GM12891 (cell line): ENCODE measurements at regions not wholly inside any gene's neighbourhood (a gene's known extent, or its start where the extent isn't known, plus 50 kb on each side); places are given as distances from the start of the nearest gene placed in this dataset.

ENCODE experiments used
- DNase-seq: peaks from one replicate; pipeline ENCODE4 v3.0.0; 2011; ENCODE audit warnings: low spot score; ENCODE audit not compliant: insufficient read length
- FAIRE-seq: peaks from 2 replicates; lab custom pipeline; 2011; peaks lifted over from hg19 to GRCh38; lab: Jason Lieb, UNC
- PAX5 ChIP-seq: IDR thresholded peaks from 2 replicates; pipeline ENCODE4 v1.6.1; 2011; ENCODE audit warnings: low read length, moderate library complexity, mild to moderate bottlenecking; ENCODE audit not compliant: insufficient read depth, severe bottlenecking
- POLR2A ChIP-seq: IDR thresholded peaks from 2 replicates; pipeline ENCODE4 v1.6.1; 2011; ENCODE audit warnings: low read depth, low read length, control low read depth
- POLR2AphosphoS5 ChIP-seq: IDR thresholded peaks from 2 replicates; pipeline ENCODE4 v1.6.1; 2011; ENCODE audit warnings: low read depth, low read length, control low read depth
- POU2F2 ChIP-seq: IDR thresholded peaks from 2 replicates; pipeline ENCODE4 v1.6.1; 2011; ENCODE audit warnings: low read depth, mild to moderate bottlenecking, control low read depth, low read length, moderate library complexity
- SPI1 ChIP-seq: IDR thresholded peaks from 2 replicates; pipeline ENCODE4 v1.6.1; 2011; ENCODE audit warnings: low read depth, low read length, control low read depth
- TAF1 ChIP-seq: IDR thresholded peaks from 2 replicates; pipeline ENCODE4 v1.6.1; 2011; ENCODE audit warnings: low read depth, low read length, control low read depth

GRCh38 chr5:111655169-111655924, 101.6 kb downstream of the NREP start:
- FAIRE-seq, result no peak
- no peak for DNase-seq
- TF ChIP-seq TAF1 (no peak), POLR2AphosphoS5 (no peak), PAX5 (no peak), POLR2A (no peak), POU2F2 (no peak), SPI1 (no peak)

- FAIRE-seq, result no peak
These were observed 103.6 kb downstream of the NREP start for GRCh38 chr5:111653408-111653807.

GRCh38 chr5:111649516-111649915, 107.5 kb downstream of the NREP start:
- FAIRE-seq (no peak), DNase-seq (no peak)
- TF ChIP-seq PAX5 (no peak), POU2F2 (no peak), POLR2AphosphoS5 (no peak), POLR2A (no peak), SPI1 (no peak), TAF1 (no peak)

More at GRCh38 chr5:111653408-111653807, 103.6 kb downstream of the NREP start:
- no peak for TF ChIP-seq POLR2AphosphoS5
- TF ChIP-seq SPI1, result no peak
- TF ChIP-seq TAF1, result no peak
- TF ChIP-seq PAX5, result no peak
- no peak for TF ChIP-seq POLR2A
- no peak for TF ChIP-seq POU2F2
- no peak for DNase-seq

- FAIRE-seq, result no peak
- TF ChIP-seq TAF1, result no peak
- DNase-seq, result no peak
These were observed 111.6 kb downstream of the NREP start for GRCh38 chr5:111645303-111645838.

GRCh38 chr5:111643499-111643898, 113.5 kb downstream of the NREP start:
- no peak for TF ChIP-seq POLR2A
- TF ChIP-seq SPI1, result no peak
- TF ChIP-seq POU2F2, result no peak
- no peak for TF ChIP-seq POLR2AphosphoS5
- TF ChIP-seq TAF1, result no peak
- TF ChIP-seq PAX5, result no peak
- DNase-seq (no peak), FAIRE-seq (no peak)

- TF ChIP-seq POLR2AphosphoS5 (no peak), PAX5 (no peak), POU2F2 (no peak), POLR2A (no peak), SPI1 (no peak), TAF1 (no peak)
- DNase-seq (no peak), FAIRE-seq (no peak)
These were observed 115.3 kb downstream of the NREP start for GRCh38 chr5:111641533-111642233.

- TF ChIP-seq TAF1, result no peak
- TF ChIP-seq SPI1, result no peak
- no peak for TF ChIP-seq PAX5
- no peak for TF ChIP-seq POLR2A
- TF ChIP-seq POU2F2, result no peak
- no peak for TF ChIP-seq POLR2AphosphoS5
- DNase-seq, result no peak
- no peak for FAIRE-seq
These were observed 117.1 kb downstream of the NREP start for GRCh38 chr5:111639912-111640311.

GRCh38 chr5:111636736-111637135, 120.3 kb downstream of the NREP start:
- FAIRE-seq, result no peak
- DNase-seq, result no peak
- no peak for TF ChIP-seq POU2F2
- no peak for TF ChIP-seq SPI1
- no peak for TF ChIP-seq PAX5
- TF ChIP-seq TAF1, result no peak
- no peak for TF ChIP-seq POLR2AphosphoS5
- no peak for TF ChIP-seq POLR2A

- TF ChIP-seq POU2F2 (no peak), POLR2AphosphoS5 (no peak), PAX5 (no peak), TAF1 (no peak)
- DNase-seq (no peak), FAIRE-seq (no peak)
These were observed 121.0 kb downstream of the NREP start for GRCh38 chr5:111635916-111636570.
